Esophagus squamous epithelium (tissue), 5 donors: ENCODE measurements at regions not wholly inside any gene's neighbourhood (a gene's known extent, or its start where the extent isn't known, plus 50 kb on each side); places are given as distances from the start of the nearest gene placed in this dataset.

Experiments used
- DNase-seq: peaks from one replicate; lab custom pipeline; 2025; lab: John Stamatoyannopoulos, UW
- H3K27ac ChIP-seq, 4 donors: fragments of 200-600 bp; sonication (generic); one replicate each; pipeline ENCODE4 v1.5.1; 2016 to 2019; ENCODE audit warnings: mild to moderate bottlenecking in 1 of 4
- H3K27me3 ChIP-seq, 4 donors: fragments of 200-600 bp; sonication (generic); 1 replicate in 3 of 4; 2 replicates in 1 of 4; pipeline versions ENCODE4 v1.5.1 to v1.6.0; 2017 to 2021; ENCODE audit warnings: antibody characterized with exemption in 1 of 4
- H3K36me3 ChIP-seq, 3 donors: fragments of 200-600 bp; sonication (generic); one replicate each; pipeline ENCODE4 v1.5.1; 2016 to 2019
- H3K4me1 ChIP-seq, 3 donors: fragments of 200-600 bp; sonication (generic); one replicate each; pipeline ENCODE4 v1.5.1; 2017 to 2019
- H3K4me3 ChIP-seq, 4 donors: fragments of 200-600 bp; sonication (generic); 1 replicate in 3 of 4; 2 replicates in 1 of 4; pipeline ENCODE4 v1.5.1; 2016 to 2019; ENCODE audit warnings: mild to moderate bottlenecking in 2 of 4, moderate library complexity in 1 of 4
- H3K9me3 ChIP-seq, 3 donors: fragments of 200-600 bp; sonication (generic); one replicate each; pipeline ENCODE4 v1.5.1; 2016 to 2019
- POLR2A ChIP-seq, 4 donors: fragments of 450-650 bp; IDR thresholded peaks; one replicate each; pipeline ENCODE4 v1.6.1; 2017; ENCODE audit warnings: antibody characterized with exemption in 4 of 4, mild to moderate bottlenecking in 4 of 4, moderate library complexity in 3 of 4
- WGBS, 2 donors: methylation state at CpG; one replicate each; pipeline ENCODE4 v1.1.5; 2018; 5-methylcytosine and 5-hydroxymethylcytosine counted together
- intact Hi-C: fragments of 100-400 bp; cut with DNase I; formaldehyde crosslinking; loops from one replicate; pipeline ENCODE4 v1.15.0; 2022
- TF ChIP-seq, protein P1 (sequence below), 6 experiments: fragments of 450-650 bp in 4 of 6; fragments of 200-600 bp in 2 of 6; sonication (generic) in 2 of 6; IDR thresholded peaks; one replicate each; pipeline ENCODE4 v1.5.1; 2016 to 2019; ENCODE audit warnings: antibody characterized with exemption in 6 of 6, mild to moderate bottlenecking in 4 of 6, moderate library complexity in 4 of 6
- donor health status: DM: yes; HTN: yes; CAD: no.

GRCh38 chr13:40351537-40352379, 314.7 kb downstream of the FOXO1 start:
- intact Hi-C loops = no loop called here
- Histone ChIP-seq H3K27ac (peak overlapping the region; percentile 33 to 75 (median 70)), H3K4me1 (peaks cover 0 to 28% (median 3%) of the 10 kb centered on the region in 3 donors), H3K36me3 (no peaks in the 10 kb centered on the region), H3K9me3 (no peaks in the 10 kb centered on the region), H3K27me3 (peaks cover 0 to 84% (median 0%) of the 10 kb centered on the region in 4 donors), H3K4me3 (no peak overlapping the region)
- TF ChIP-seq, protein P1, sequence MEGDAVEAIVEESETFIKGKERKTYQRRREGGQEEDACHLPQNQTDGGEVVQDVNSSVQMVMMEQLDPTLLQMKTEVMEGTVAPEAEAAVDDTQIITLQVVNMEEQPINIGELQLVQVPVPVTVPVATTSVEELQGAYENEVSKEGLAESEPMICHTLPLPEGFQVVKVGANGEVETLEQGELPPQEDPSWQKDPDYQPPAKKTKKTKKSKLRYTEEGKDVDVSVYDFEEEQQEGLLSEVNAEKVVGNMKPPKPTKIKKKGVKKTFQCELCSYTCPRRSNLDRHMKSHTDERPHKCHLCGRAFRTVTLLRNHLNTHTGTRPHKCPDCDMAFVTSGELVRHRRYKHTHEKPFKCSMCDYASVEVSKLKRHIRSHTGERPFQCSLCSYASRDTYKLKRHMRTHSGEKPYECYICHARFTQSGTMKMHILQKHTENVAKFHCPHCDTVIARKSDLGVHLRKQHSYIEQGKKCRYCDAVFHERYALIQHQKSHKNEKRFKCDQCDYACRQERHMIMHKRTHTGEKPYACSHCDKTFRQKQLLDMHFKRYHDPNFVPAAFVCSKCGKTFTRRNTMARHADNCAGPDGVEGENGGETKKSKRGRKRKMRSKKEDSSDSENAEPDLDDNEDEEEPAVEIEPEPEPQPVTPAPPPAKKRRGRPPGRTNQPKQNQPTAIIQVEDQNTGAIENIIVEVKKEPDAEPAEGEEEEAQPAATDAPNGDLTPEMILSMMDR (IDR thresholded peaks at IDR 0.05) = no peak
- TF ChIP-seq POLR2A (IDR thresholded peaks at IDR 0.05) = no peak
- WGBS, 2 donors = 88 to 98% methylated on average over 4 to 7 of the region's 9 CpGs
- DNase-seq = no peak

GRCh38 chr13:40352380-40352778, 314.1 kb downstream of the FOXO1 start:
- peaks cover 0 to 84% (median 0%) of the 10 kb centered on the region in 4 donors for H3K27me3 ChIP-seq
- intact Hi-C loops = no loop called here
- no peaks in the 10 kb centered on the region for H3K36me3 ChIP-seq
- peak overlapping the region in 3 of 4 donors; percentile 66 to 75 (median 73) for H3K27ac ChIP-seq
- H3K4me1 ChIP-seq = peaks cover 0 to 28% (median 3%) of the 10 kb centered on the region in 3 donors
- WGBS, 2 donors = 67 to 73% methylated on average over 9 of the region's 9 CpGs
- H3K9me3 ChIP-seq = no peaks in the 10 kb centered on the region
- H3K4me3 ChIP-seq = no peak overlapping the region
- DNase-seq = no peak
- TF ChIP-seq POLR2A (IDR thresholded peaks at IDR 0.05) = no peak
- TF ChIP-seq, protein P1 (IDR thresholded peaks at IDR 0.05) = no peak

- intact Hi-C loops = no loop called here
- TF ChIP-seq POLR2A (IDR thresholded peaks at IDR 0.05) = no peak
- TF ChIP-seq, protein P1 (IDR thresholded peaks at IDR 0.05) = no peak
- no peak for DNase-seq
- Histone ChIP-seq H3K9me3 (no peaks in the 10 kb centered on the region), H3K27ac (peak overlapping the region in 3 of 4 donors; percentile 66 to 75 (median 73)), H3K27me3 (peaks cover 0 to 82% (median 0%) of the 10 kb centered on the region in 4 donors), H3K4me1 (peaks cover 0 to 27% (median 3%) of the 10 kb centered on the region in 3 donors), H3K4me3 (no peak overlapping the region), H3K36me3 (no peaks in the 10 kb centered on the region)
- 68 to 71% methylated on average over 6 of the region's 6 CpGs for WGBS, 2 donors
These were observed 313.5 kb downstream of the FOXO1 start for GRCh38 chr13:40352802-40353562.

- TF ChIP-seq POLR2A (IDR thresholded peaks at IDR 0.05) = no peak
- TF ChIP-seq, protein P1 (IDR thresholded peaks at IDR 0.05) = no peak
- Histone ChIP-seq H3K27ac (no peak overlapping the region), H3K4me1 (peaks cover 0 to 18% (median 3%) of the 10 kb centered on the region in 3 donors), H3K4me3 (no peak overlapping the region), H3K27me3 (peaks cover 0 to 60% (median 0%) of the 10 kb centered on the region in 4 donors), H3K9me3 (no peaks in the 10 kb centered on the region), H3K36me3 (no peaks in the 10 kb centered on the region)
- WGBS, 2 donors = 92 to 100% methylated on average over 2 to 4 of the region's 6 CpGs
- intact Hi-C loops = no loop called here
- DNase-seq = no peak
These were observed 311.2 kb downstream of the FOXO1 start for GRCh38 chr13:40355126-40355724.
